K562 (cell line): ENCODE measurements at regions not wholly inside any gene's neighbourhood (a gene's known extent, or its start where the extent isn't known, plus 50 kb on each side); places are given as distances from the start of the nearest gene placed in this dataset.

Source experiments
- CBX3 ChIP-seq, 2 experiments: IDR thresholded peaks; 1 replicate in 1 of 2; 2 replicates in 1 of 2; pipeline ENCODE4 v1.6.1; 2012; ENCODE audit warnings: inconsistent platforms in 2 of 2, low read length in 2 of 2, borderline replicate concordance in 1 of 2, control low read depth in 1 of 2
- EGR1 ChIP-seq: fragments of 450-650 bp; conservative IDR thresholded peaks from 2 replicates; pipeline ENCODE4 v1.6.1; 2017; ENCODE audit warnings: mild to moderate bottlenecking
- ELF4 ChIP-seq: fragments of 450-650 bp; formaldehyde crosslinking; IDR thresholded peaks from 2 replicates; pipeline ENCODE4 v1.4.0; 2022; ENCODE audit warnings: missing genetic modification characterization
- EZH2 ChIP-seq: IDR thresholded peaks from 2 replicates; pipeline ENCODE4 v1.6.1; 2012; ENCODE audit warnings: low read depth, mild to moderate bottlenecking, inconsistent platforms, low read length, borderline replicate concordance
- FOXK1 ChIP-seq: sonication (generic); formaldehyde crosslinking; IDR thresholded peaks from 2 replicates; pipeline ENCODE4 v1.8.0; 2022; ENCODE audit warnings: missing genetic modification reagents, mild to moderate bottlenecking, borderline replicate concordance
- GTF2B ChIP-seq: IDR thresholded peaks from 2 replicates; pipeline ENCODE4 v1.6.1; 2011; ENCODE audit not compliant: insufficient read length; ENCODE audit errors: extremely low read depth
- KDM1A ChIP-seq, 2 experiments: fragments of 450-650 bp; IDR thresholded peaks; 2 replicates each; pipeline ENCODE4 v1.6.1; 2016; ENCODE audit warnings: mild to moderate bottlenecking in 2 of 2
- KLF1 ChIP-seq: fragments of 450-650 bp; IDR thresholded peaks from 2 replicates; pipeline ENCODE4 v1.6.1; 2016; ENCODE audit warnings: missing genetic modification characterization, missing compliant biosample characterization
- POLR2AphosphoS2 ChIP-seq: IDR thresholded peaks from 2 replicates; pipeline ENCODE4 v1.6.1; 2012; ENCODE audit warnings: low read length, improper control_type of control experiment
- RAD21 ChIP-seq, 2 experiments: fragments of 250-450 bp in 1 of 2; fragments of 450-650 bp in 1 of 2; sonication (Bioruptor Pico) in 1 of 2; formaldehyde crosslinking in 1 of 2; IDR thresholded peaks in 1 of 2; conservative IDR thresholded peaks in 1 of 2; 2 replicates each; pipeline versions ENCODE4 v1.4.0 to v1.8.0; 2020 to 2022; ENCODE audit warnings: mild to moderate bottlenecking in 2 of 2, moderate library complexity in 1 of 2
- SMC3 ChIP-seq: conservative IDR thresholded peaks from 2 replicates; pipeline ENCODE4 v1.6.1; 2011; ENCODE audit warnings: low read depth, low read length, improper control_type of control experiment; ENCODE audit not compliant: insufficient read depth
- TF ChIP-seq, protein P1 (sequence below): sonication (generic); formaldehyde crosslinking; IDR thresholded peaks from 2 replicates; pipeline ENCODE4 v1.8.1; 2022; ENCODE audit warnings: missing genetic modification reagents
- TF ChIP-seq, protein P2 (sequence below): sonication (generic); formaldehyde crosslinking; IDR thresholded peaks from 2 replicates; pipeline ENCODE4 v1.8.1; 2023; ENCODE audit warnings: mild to moderate bottlenecking, missing genetic modification reagents

- TF ChIP-seq ELF4 (CRISPR knock-in tag) (no peak), CBX3 (IDR thresholded peaks at IDR 0.05; ENCODE audit: borderline replicate concordance in 1 of 2, low read length in 2 of 2) (no peak), POLR2AphosphoS2 (no peak), GTF2B (no peak), KLF1 (no peak), EGR1 (no peak), FOXK1 (CRISPR knock-in tag) (no peak), EZH2 (no peak), KDM1A (IDR thresholded peaks at IDR 0.05) (no peak), SMC3 (no peak), RAD21 (CRISPR knock-in tag; conservative IDR thresholded peaks at IDR 0.05 in 1 of 2, IDR thresholded peaks at IDR 0.05 in 1 of 2) (no peak)
- TF ChIP-seq, protein P1, sequence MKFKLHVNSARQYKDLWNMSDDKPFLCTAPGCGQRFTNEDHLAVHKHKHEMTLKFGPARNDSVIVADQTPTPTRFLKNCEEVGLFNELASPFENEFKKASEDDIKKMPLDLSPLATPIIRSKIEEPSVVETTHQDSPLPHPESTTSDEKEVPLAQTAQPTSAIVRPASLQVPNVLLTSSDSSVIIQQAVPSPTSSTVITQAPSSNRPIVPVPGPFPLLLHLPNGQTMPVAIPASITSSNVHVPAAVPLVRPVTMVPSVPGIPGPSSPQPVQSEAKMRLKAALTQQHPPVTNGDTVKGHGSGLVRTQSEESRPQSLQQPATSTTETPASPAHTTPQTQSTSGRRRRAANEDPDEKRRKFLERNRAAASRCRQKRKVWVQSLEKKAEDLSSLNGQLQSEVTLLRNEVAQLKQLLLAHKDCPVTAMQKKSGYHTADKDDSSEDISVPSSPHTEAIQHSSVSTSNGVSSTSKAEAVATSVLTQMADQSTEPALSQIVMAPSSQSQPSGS (CRISPR knock-in tag) = no peak
- TF ChIP-seq, protein P2, sequence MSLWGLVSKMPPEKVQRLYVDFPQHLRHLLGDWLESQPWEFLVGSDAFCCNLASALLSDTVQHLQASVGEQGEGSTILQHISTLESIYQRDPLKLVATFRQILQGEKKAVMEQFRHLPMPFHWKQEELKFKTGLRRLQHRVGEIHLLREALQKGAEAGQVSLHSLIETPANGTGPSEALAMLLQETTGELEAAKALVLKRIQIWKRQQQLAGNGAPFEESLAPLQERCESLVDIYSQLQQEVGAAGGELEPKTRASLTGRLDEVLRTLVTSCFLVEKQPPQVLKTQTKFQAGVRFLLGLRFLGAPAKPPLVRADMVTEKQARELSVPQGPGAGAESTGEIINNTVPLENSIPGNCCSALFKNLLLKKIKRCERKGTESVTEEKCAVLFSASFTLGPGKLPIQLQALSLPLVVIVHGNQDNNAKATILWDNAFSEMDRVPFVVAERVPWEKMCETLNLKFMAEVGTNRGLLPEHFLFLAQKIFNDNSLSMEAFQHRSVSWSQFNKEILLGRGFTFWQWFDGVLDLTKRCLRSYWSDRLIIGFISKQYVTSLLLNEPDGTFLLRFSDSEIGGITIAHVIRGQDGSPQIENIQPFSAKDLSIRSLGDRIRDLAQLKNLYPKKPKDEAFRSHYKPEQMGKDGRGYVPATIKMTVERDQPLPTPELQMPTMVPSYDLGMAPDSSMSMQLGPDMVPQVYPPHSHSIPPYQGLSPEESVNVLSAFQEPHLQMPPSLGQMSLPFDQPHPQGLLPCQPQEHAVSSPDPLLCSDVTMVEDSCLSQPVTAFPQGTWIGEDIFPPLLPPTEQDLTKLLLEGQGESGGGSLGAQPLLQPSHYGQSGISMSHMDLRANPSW (CRISPR knock-in tag) = no peak
These were observed 643.8 kb upstream of the ADGRL2 start for GRCh38 chr1:81156887-81157286.
